ENCODE measurements at regions not wholly inside any gene's neighbourhood (a gene's known extent, or its start where the extent isn't known, plus 50 kb on each side); places are given as distances from the start of the nearest gene placed in this dataset.

DNA sequence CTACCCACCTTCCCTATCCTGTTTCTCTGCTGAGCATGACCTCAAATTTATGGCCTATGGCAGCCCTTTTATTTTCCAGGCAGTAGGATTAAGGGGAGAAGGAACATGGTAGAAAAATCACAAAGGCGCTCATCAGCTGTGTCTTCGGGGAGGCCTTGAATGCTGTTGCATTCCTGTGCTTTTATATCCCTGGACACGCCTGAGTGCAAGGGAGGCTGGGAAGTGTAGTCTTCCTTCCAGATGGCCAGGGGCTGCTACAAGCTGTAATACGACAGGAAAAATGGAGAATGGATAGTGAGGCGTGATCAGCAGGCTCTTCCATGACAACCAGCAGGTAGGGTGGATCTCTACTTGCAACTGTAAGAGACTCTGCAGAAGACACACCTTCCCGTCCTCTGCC is 210.9 kb upstream of the GGTLC1 start:
- intact Hi-C loops (cut with DNase I; ENCODE audit: low total_unique reads): no loop called here
- H3K4me3 ChIP-seq (ENCODE audit: low read depth, poor library complexity, severe bottlenecking): no peak overlapping the region
- no peak for TF ChIP-seq POLR2A (IDR thresholded peaks at IDR 0.05)
- TF ChIP-seq, protein P1, sequence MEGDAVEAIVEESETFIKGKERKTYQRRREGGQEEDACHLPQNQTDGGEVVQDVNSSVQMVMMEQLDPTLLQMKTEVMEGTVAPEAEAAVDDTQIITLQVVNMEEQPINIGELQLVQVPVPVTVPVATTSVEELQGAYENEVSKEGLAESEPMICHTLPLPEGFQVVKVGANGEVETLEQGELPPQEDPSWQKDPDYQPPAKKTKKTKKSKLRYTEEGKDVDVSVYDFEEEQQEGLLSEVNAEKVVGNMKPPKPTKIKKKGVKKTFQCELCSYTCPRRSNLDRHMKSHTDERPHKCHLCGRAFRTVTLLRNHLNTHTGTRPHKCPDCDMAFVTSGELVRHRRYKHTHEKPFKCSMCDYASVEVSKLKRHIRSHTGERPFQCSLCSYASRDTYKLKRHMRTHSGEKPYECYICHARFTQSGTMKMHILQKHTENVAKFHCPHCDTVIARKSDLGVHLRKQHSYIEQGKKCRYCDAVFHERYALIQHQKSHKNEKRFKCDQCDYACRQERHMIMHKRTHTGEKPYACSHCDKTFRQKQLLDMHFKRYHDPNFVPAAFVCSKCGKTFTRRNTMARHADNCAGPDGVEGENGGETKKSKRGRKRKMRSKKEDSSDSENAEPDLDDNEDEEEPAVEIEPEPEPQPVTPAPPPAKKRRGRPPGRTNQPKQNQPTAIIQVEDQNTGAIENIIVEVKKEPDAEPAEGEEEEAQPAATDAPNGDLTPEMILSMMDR (IDR thresholded peaks at IDR 0.05): no peak
- DNase-seq (ENCODE audit: low spot score in 2 of 2): no peak
- 67 to 69% methylated on average over 6 of the region's 6 CpGs for WGBS, 2 donors

DNA sequence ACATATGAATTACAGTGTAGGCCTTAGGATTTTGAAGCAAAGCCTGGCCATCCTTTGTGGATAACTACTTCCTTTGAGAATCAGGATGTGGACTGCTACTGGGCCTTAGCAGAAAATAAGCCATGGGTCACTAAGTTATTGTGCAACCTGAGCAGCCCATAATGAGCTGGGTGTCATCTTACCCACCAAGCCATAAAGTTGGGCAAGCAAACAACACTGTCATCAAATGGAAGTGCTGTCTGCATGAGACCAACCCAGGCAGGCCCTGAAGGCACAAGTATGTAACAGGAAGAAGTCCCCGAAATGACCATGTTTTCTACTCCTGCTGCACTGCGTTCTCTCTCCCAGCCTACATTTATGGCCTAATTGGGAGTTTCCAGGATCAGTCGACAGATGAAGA is 205.6 kb upstream of the GGTLC1 start:
- WGBS, 2 donors: 77 to 79% methylated on average over 3 of the region's 3 CpGs

DNA sequence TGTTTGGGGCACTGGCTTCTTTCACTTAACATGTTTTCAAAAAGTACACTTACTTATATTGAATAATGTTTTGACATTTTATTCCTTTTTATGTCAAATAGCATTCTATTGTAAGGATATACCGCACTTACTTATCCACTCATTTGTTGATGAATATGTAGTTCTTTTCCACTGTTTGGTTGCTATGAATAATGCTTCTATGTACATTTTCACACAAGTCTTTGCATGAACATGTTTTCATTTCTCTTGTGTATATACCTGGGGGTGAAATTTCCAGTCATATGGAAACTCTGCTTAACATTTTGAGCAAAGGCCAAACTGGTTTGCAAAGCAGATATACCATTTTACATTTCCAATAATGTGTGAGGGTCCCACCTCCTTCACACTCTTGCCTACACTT is 202.3 kb upstream of the GGTLC1 start:
- 71 to 79% methylated on average over 1 of the region's 1 CpG for WGBS, 2 donors
- TF ChIP-seq, protein P1 (IDR thresholded peaks at IDR 0.05): no peak
- TF ChIP-seq POLR2A (IDR thresholded peaks at IDR 0.05): no peak
- no peak overlapping the region for H3K4me3 ChIP-seq (ENCODE audit: low read depth, poor library complexity, severe bottlenecking)
- intact Hi-C loops (cut with DNase I; ENCODE audit: low total_unique reads): no loop called here
- DNase-seq (ENCODE audit: low spot score in 2 of 2): no peak

More for the DNA sequence above, 205.6 kb upstream of the GGTLC1 start:
- TF ChIP-seq POLR2A (IDR thresholded peaks at IDR 0.05): no peak
- TF ChIP-seq, protein P1 (IDR thresholded peaks at IDR 0.05): no peak
- H3K4me3 ChIP-seq (ENCODE audit: low read depth, poor library complexity, severe bottlenecking): no peak overlapping the region
- intact Hi-C loops (cut with DNase I; ENCODE audit: low total_unique reads): no loop called here
- no peak for DNase-seq (ENCODE audit: low spot score in 2 of 2)

DNA sequence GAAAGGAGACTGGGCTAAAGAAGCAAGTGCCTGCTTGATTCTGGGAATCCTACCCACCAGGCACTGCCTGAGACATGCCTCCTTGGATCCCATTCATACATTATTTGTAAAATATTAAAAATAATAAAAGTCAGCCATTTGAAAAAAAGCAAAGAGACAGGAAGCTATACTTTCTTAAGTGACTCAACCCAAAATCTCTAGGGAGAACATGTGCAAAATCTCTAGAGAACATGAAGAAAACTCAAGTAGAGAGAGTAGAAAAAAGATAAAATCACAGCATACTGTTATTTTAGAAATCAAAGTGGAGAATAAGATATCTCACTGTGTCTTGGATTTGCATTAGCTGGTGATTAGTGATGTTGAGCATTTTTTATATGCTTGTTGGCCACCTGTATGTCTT is 197.2 kb upstream of the GGTLC1 start:
- TF ChIP-seq, protein P1 (IDR thresholded peaks at IDR 0.05): no peak
- no peak for TF ChIP-seq POLR2A (IDR thresholded peaks at IDR 0.05)
- H3K4me3 ChIP-seq (ENCODE audit: low read depth, poor library complexity, severe bottlenecking): no peak overlapping the region
- DNase-seq (ENCODE audit: low spot score in 2 of 2): no peak
- intact Hi-C loops (cut with DNase I; ENCODE audit: low total_unique reads): no loop called here

DNA sequence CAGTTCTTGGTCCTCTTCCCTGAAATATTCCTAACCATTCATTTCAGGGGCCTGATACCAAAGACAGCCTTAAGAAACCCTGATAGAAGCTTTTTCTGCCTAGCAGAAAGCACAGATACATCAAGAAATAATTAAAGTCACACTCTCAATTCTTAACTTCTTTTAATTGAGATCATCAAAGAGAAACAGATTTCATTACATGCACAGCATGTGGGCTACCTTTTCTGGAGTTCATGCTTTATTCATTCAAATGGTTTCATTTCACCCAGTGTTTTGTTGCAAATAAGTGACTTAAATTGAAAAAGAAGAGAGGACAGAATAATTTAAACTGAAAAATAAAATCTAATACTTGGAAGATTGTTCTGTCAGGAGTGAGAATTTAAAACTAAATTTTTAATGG is 192.6 kb upstream of the GGTLC1 start:
- no peak overlapping the region for H3K4me3 ChIP-seq (ENCODE audit: low read depth, poor library complexity, severe bottlenecking)
- TF ChIP-seq, protein P1 (IDR thresholded peaks at IDR 0.05): no peak
- TF ChIP-seq POLR2A (IDR thresholded peaks at IDR 0.05): no peak
- intact Hi-C loops (cut with DNase I; ENCODE audit: low total_unique reads): no loop called here
- no peak for DNase-seq (ENCODE audit: low spot score in 2 of 2)

DNA sequence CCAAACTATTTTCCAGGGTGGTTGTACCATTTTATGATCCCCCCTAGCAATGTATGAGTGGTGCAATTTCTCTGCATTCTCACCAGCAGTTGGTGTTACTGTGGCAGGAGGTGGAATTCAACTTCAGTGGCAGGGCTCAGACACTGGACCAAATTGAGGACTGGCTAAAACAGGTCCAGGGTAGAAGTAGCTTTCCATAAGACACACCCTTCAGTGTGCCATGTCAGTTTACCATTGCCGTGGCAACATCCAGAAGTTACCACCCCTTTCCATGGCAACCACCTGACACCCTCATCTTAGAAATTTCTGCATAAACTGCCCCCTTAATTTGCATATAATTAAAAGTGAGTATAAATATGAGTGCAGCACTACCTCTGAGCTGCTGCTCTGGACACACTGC is 180.7 kb upstream of the GGTLC1 start:
- TF ChIP-seq, protein P1 (IDR thresholded peaks at IDR 0.05): no peak
- TF ChIP-seq POLR2A (IDR thresholded peaks at IDR 0.05): no peak
- 91 to 100% methylated on average over 1 of the region's 1 CpG for WGBS, 2 donors
- intact Hi-C loops (cut with DNase I; ENCODE audit: low total_unique reads): no loop called here
- DNase-seq (ENCODE audit: low spot score in 2 of 2): no peak
- no peak overlapping the region for H3K4me3 ChIP-seq (ENCODE audit: low read depth, poor library complexity, severe bottlenecking)
